HepG2 (cell line): ENCODE measurements at regions not wholly inside any gene's neighbourhood (a gene's known extent, or its start where the extent isn't known, plus 50 kb on each side); places are given as distances from the start of the nearest gene placed in this dataset.
A peak's percentile ranks its signal among the peaks of the same experiment; 100 is the strongest.

Source experiments
- FOXM1 ChIP-seq: sonication (generic); formaldehyde crosslinking; IDR thresholded peaks from 2 replicates; pipeline ENCODE4 v1.5.0; 2020; ENCODE audit warnings: missing genetic modification reagents
- PHB2 ChIP-seq: fragments of 450-650 bp; IDR thresholded peaks from 2 replicates; pipeline ENCODE4 v1.6.1; 2018; ENCODE audit not compliant: partially characterized antibody
- ZFP62 ChIP-seq: sonication (generic); formaldehyde crosslinking; IDR thresholded peaks from 2 replicates; pipeline ENCODE4 v1.4.0; 2020; ENCODE audit warnings: missing genetic modification reagents
- ZNF10 ChIP-seq: sonication (generic); formaldehyde crosslinking; IDR thresholded peaks from 2 replicates; pipeline ENCODE4 v1.4.0; 2020; ENCODE audit warnings: mild to moderate bottlenecking, low read depth, missing genetic modification reagents, borderline replicate concordance
- TF ChIP-seq, protein P1 (sequence below): sonication (generic); formaldehyde crosslinking; IDR thresholded peaks from 2 replicates; pipeline ENCODE4 v1.4.0; 2020; ENCODE audit warnings: low read depth, missing genetic modification reagents
- TF ChIP-seq, protein P2 (sequence below): sonication (generic); formaldehyde crosslinking; IDR thresholded peaks from 2 replicates; pipeline ENCODE4 v1.5.0; 2020; ENCODE audit warnings: missing genetic modification reagents
- TF ChIP-seq, protein P3 (sequence below): IDR thresholded peaks from 2 replicates; pipeline ENCODE4 v1.6.1; 2012; ENCODE audit warnings: low read length, improper control_type of control experiment
- TF ChIP-seq, protein P4 (sequence below): sonication (generic); formaldehyde crosslinking; IDR thresholded peaks from 2 replicates; pipeline ENCODE4 v1.5.0; 2020; ENCODE audit warnings: missing genetic modification reagents, mild to moderate bottlenecking, borderline replicate concordance
- TF ChIP-seq, protein P5 (sequence below): IDR thresholded peaks from 2 replicates; pipeline ENCODE4 v1.6.1; 2016; ENCODE audit warnings: low read depth, missing genetic modification reagents, missing compliant biosample characterization
- TF ChIP-seq, protein P6 (sequence below): sonication (generic); formaldehyde crosslinking; IDR thresholded peaks from 2 replicates; pipeline ENCODE4 v1.5.0; 2020; ENCODE audit warnings: missing genetic modification reagents

DNA sequence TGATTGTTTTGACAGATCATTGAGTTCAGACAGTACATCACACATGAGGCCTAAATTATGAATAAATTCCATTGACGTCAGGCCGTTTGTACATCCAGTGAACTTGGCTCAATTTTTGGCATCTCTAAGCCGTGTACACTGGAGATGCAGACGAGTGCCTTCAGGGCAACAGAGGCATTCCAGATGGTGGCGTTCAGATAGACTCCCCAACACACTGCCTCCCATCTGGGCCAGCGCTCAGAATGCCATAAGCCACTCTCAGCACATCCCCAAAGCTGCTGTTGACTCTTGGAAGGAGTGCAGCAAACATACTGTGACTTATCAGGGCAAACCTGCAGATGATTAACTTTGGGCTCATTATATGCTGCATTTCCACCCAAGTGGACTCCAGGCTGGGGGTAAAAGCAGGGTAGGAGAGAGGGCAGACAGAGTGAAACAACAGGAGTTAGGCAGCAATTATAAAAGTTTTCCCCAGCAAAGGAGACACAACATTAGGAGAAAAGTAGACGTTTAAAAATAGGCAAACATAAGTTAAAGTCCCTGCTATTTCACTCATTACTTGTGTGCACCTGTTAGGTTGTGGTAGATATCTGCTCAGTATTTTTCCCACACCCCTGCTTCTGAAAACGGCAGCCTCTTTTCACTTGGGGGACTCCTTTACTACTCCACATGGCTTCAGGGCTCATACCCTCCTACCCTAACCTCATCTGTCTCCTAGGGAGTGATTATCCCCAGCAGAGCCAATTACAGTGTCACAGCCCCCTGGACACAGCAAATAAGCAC, 60.2 kb upstream of the PDE3B start (continued):
- TF ChIP-seq, protein P1, sequence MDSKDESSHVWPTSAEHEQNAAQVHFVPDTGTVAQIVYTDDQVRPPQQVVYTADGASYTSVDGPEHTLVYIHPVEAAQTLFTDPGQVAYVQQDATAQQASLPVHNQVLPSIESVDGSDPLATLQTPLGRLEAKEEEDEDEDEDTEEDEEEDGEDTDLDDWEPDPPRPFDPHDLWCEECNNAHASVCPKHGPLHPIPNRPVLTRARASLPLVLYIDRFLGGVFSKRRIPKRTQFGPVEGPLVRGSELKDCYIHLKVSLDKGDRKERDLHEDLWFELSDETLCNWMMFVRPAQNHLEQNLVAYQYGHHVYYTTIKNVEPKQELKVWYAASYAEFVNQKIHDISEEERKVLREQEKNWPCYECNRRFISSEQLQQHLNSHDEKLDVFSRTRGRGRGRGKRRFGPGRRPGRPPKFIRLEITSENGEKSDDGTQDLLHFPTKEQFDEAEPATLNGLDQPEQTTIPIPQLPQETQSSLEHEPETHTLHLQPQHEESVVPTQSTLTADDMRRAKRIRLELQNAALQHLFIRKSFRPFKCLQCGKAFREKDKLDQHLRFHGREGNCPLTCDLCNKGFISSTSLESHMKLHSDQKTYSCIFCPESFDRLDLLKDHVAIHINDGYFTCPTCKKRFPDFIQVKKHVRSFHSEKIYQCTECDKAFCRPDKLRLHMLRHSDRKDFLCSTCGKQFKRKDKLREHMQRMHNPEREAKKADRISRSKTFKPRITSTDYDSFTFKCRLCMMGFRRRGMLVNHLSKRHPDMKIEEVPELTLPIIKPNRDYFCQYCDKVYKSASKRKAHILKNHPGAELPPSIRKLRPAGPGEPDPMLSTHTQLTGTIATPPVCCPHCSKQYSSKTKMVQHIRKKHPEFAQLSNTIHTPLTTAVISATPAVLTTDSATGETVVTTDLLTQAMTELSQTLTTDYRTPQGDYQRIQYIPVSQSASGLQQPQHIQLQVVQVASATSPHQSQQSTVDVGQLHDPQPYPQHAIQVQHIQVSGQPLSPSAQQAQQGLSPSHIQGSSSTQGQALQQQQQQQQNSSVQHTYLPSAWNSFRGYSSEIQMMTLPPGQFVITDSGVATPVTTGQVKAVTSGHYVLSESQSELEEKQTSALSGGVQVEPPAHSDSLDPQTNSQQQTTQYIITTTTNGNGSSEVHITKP: 0 out of 2 replicates have a peak, but pooled peaks have one; percentile 15
- TF ChIP-seq PHB2 (no peak), ZNF10 (CRISPR knock-in tag) (no peak), ZFP62 (CRISPR knock-in tag) (no peak), FOXM1 (no peak)
- TF ChIP-seq, protein P2, sequence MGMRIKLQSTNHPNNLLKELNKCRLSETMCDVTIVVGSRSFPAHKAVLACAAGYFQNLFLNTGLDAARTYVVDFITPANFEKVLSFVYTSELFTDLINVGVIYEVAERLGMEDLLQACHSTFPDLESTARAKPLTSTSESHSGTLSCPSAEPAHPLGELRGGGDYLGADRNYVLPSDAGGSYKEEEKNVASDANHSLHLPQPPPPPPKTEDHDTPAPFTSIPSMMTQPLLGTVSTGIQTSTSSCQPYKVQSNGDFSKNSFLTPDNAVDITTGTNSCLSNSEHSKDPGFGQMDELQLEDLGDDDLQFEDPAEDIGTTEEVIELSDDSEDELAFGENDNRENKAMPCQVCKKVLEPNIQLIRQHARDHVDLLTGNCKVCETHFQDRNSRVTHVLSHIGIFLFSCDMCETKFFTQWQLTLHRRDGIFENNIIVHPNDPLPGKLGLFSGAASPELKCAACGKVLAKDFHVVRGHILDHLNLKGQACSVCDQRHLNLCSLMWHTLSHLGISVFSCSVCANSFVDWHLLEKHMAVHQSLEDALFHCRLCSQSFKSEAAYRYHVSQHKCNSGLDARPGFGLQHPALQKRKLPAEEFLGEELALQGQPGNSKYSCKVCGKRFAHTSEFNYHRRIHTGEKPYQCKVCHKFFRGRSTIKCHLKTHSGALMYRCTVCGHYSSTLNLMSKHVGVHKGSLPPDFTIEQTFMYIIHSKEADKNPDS (CRISPR knock-in tag): no peak
- TF ChIP-seq, protein P3, sequence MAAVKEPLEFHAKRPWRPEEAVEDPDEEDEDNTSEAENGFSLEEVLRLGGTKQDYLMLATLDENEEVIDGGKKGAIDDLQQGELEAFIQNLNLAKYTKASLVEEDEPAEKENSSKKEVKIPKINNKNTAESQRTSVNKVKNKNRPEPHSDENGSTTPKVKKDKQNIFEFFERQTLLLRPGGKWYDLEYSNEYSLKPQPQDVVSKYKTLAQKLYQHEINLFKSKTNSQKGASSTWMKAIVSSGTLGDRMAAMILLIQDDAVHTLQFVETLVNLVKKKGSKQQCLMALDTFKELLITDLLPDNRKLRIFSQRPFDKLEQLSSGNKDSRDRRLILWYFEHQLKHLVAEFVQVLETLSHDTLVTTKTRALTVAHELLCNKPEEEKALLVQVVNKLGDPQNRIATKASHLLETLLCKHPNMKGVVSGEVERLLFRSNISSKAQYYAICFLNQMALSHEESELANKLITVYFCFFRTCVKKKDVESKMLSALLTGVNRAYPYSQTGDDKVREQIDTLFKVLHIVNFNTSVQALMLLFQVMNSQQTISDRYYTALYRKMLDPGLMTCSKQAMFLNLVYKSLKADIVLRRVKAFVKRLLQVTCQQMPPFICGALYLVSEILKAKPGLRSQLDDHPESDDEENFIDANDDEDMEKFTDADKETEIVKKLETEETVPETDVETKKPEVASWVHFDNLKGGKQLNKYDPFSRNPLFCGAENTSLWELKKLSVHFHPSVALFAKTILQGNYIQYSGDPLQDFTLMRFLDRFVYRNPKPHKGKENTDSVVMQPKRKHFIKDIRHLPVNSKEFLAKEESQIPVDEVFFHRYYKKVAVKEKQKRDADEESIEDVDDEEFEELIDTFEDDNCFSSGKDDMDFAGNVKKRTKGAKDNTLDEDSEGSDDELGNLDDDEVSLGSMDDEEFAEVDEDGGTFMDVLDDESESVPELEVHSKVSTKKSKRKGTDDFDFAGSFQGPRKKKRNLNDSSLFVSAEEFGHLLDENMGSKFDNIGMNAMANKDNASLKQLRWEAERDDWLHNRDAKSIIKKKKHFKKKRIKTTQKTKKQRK: no peak
- TF ChIP-seq, protein P4, sequence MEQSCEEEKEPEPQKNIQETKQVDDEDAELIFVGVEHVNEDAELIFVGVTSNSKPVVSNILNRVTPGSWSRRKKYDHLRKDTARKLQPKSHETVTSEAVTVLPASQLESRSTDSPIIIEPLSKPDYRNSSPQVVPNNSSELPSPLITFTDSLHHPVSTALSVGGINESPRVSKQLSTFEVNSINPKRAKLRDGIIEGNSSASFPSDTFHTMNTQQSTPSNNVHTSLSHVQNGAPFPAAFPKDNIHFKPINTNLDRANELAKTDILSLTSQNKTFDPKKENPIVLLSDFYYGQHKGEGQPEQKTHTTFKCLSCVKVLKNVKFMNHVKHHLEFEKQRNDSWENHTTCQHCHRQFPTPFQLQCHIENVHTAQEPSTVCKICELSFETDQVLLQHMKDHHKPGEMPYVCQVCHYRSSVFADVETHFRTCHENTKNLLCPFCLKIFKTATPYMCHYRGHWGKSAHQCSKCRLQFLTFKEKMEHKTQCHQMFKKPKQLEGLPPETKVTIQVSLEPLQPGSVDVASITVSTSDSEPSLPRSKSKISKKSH (CRISPR knock-in tag): no peak
- TF ChIP-seq, protein P5, sequence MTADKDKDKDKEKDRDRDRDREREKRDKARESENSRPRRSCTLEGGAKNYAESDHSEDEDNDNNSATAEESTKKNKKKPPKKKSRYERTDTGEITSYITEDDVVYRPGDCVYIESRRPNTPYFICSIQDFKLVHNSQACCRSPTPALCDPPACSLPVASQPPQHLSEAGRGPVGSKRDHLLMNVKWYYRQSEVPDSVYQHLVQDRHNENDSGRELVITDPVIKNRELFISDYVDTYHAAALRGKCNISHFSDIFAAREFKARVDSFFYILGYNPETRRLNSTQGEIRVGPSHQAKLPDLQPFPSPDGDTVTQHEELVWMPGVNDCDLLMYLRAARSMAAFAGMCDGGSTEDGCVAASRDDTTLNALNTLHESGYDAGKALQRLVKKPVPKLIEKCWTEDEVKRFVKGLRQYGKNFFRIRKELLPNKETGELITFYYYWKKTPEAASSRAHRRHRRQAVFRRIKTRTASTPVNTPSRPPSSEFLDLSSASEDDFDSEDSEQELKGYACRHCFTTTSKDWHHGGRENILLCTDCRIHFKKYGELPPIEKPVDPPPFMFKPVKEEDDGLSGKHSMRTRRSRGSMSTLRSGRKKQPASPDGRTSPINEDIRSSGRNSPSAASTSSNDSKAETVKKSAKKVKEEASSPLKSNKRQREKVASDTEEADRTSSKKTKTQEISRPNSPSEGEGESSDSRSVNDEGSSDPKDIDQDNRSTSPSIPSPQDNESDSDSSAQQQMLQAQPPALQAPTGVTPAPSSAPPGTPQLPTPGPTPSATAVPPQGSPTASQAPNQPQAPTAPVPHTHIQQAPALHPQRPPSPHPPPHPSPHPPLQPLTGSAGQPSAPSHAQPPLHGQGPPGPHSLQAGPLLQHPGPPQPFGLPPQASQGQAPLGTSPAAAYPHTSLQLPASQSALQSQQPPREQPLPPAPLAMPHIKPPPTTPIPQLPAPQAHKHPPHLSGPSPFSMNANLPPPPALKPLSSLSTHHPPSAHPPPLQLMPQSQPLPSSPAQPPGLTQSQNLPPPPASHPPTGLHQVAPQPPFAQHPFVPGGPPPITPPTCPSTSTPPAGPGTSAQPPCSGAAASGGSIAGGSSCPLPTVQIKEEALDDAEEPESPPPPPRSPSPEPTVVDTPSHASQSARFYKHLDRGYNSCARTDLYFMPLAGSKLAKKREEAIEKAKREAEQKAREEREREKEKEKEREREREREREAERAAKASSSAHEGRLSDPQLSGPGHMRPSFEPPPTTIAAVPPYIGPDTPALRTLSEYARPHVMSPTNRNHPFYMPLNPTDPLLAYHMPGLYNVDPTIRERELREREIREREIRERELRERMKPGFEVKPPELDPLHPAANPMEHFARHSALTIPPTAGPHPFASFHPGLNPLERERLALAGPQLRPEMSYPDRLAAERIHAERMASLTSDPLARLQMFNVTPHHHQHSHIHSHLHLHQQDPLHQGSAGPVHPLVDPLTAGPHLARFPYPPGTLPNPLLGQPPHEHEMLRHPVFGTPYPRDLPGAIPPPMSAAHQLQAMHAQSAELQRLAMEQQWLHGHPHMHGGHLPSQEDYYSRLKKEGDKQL (CRISPR knock-in tag): no peak
- TF ChIP-seq, protein P6, sequence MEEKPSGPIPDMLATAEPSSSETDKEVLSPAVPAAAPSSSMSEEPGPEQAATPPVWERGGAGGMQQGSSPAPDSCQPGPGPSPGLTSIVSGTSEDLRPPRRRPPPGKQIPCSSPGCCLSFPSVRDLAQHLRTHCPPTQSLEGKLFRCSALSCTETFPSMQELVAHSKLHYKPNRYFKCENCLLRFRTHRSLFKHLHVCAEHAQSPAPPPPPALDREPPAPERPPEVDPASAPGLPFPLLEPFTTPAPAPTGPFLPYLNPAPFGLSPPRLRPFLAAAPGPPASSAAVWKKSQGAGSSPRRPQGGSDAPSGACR (CRISPR knock-in tag): no peak
